ENCODE measurements at regions not wholly inside any gene's neighbourhood (a gene's known extent, or its start where the extent isn't known, plus 50 kb on each side); places are given as distances from the start of the nearest gene placed in this dataset.
A peak's percentile ranks its signal among the peaks of the same experiment; 100 is the strongest.

GRCh38 chr1:58879464-58879863 lies 95.6 kb upstream of the JUN start:
- TF ChIP-seq EZH2 (IDR thresholded peaks at IDR 0.05; ENCODE audit: insufficient read depth, low read length) (no peak), CTCF (IDR thresholded peaks at IDR 0.05; ENCODE audit: insufficient read depth, low read depth, low read length) (no peak)

GRCh38 chr1:58880592-58880991 lies 96.7 kb upstream of the JUN start:
- Histone ChIP-seq H3K9me3 (ENCODE audit: insufficient read depth, low read depth, low read length) (no peaks in the 10 kb centered on the region), H3K4me1 (ENCODE audit: insufficient read depth, low read length) (peaks cover 32% of the 10 kb centered on the region), H2AFZ (ENCODE audit: low read depth, low read length) (no peak overlapping the region), H4K20me1 (ENCODE audit: insufficient read depth, low read length) (no peaks in the 10 kb centered on the region), H3K27ac (ENCODE audit: low read depth, low read length) (no peak overlapping the region), H3K4me3 (ENCODE audit: insufficient read depth, low read depth, low read length) (no peak overlapping the region), H3K4me2 (ENCODE audit: low read length) (no peak overlapping the region), H3K9ac (ENCODE audit: low read length) (no peak overlapping the region), H3K79me2 (ENCODE audit: insufficient read depth, low read length) (no peaks in the 10 kb centered on the region), H3K36me3 (ENCODE audit: insufficient read depth, low read length) (no peaks in the 10 kb centered on the region), H3K27me3 (ENCODE audit: insufficient read depth, low read length) (no peaks in the 10 kb centered on the region)
- Mint-ChIP-seq H3K27me3 (ENCODE audit: low read depth, unreplicated experiment) (peaks cover 2% of the 10 kb centered on the region), H3K9me3 (ENCODE audit: unreplicated experiment) (peaks cover 1% of the 10 kb centered on the region), H3K36me3 (ENCODE audit: low read depth, unreplicated experiment) (no peaks in the 10 kb centered on the region), H3K4me3 (ENCODE audit: unreplicated experiment) (no peak overlapping the region), H3K27ac (ENCODE audit: unreplicated experiment) (peak overlapping the region; percentile 19), H3K4me1 (ENCODE audit: low read depth, unreplicated experiment) (peaks cover 31% of the 10 kb centered on the region)
- no peak for FAIRE-seq
- no peak for DNase-seq (ENCODE audit: low read depth)
- no peak for TF ChIP-seq EZH2 (IDR thresholded peaks at IDR 0.05; ENCODE audit: insufficient read depth, low read length)
- no peak for TF ChIP-seq CTCF (IDR thresholded peaks at IDR 0.05; ENCODE audit: insufficient read depth, low read depth, low read length)

More at GRCh38 chr1:58879464-58879863, 95.6 kb upstream of the JUN start:
- Mint-ChIP-seq H3K9me3 (ENCODE audit: unreplicated experiment) (peaks cover 1% of the 10 kb centered on the region), H3K4me3 (ENCODE audit: unreplicated experiment) (no peak overlapping the region), H3K36me3 (ENCODE audit: low read depth, unreplicated experiment) (no peaks in the 10 kb centered on the region), H3K4me1 (ENCODE audit: low read depth, unreplicated experiment) (peaks cover 31% of the 10 kb centered on the region), H3K27me3 (ENCODE audit: low read depth, unreplicated experiment) (peaks cover 2% of the 10 kb centered on the region), H3K27ac (ENCODE audit: unreplicated experiment) (no peak overlapping the region)
- no peaks in the 10 kb centered on the region for H3K9me3 ChIP-seq (ENCODE audit: insufficient read depth, low read depth, low read length)
- no peaks in the 10 kb centered on the region for H3K79me2 ChIP-seq (ENCODE audit: insufficient read depth, low read length)
- no peak overlapping the region for H3K27ac ChIP-seq (ENCODE audit: low read depth, low read length)
- H3K4me1 ChIP-seq (ENCODE audit: insufficient read depth, low read length): peaks cover 32% of the 10 kb centered on the region
- no peak overlapping the region for H2AFZ ChIP-seq (ENCODE audit: low read depth, low read length)
- no peaks in the 10 kb centered on the region for H3K36me3 ChIP-seq (ENCODE audit: insufficient read depth, low read length)
- H3K4me3 ChIP-seq (ENCODE audit: insufficient read depth, low read depth, low read length): no peak overlapping the region
- peak; percentile 27 for DNase-seq (ENCODE audit: low read depth)
- no peak for FAIRE-seq
- H3K9ac ChIP-seq (ENCODE audit: low read length): no peak overlapping the region
- H3K27me3 ChIP-seq (ENCODE audit: insufficient read depth, low read length): no peaks in the 10 kb centered on the region
- no peaks in the 10 kb centered on the region for H4K20me1 ChIP-seq (ENCODE audit: insufficient read depth, low read length)
- no peak overlapping the region for H3K4me2 ChIP-seq (ENCODE audit: low read length)

GRCh38 chr1:58881471-58881994 lies 97.7 kb upstream of the JUN start:
- Histone ChIP-seq H3K4me3 (ENCODE audit: insufficient read depth, low read depth, low read length) (no peak overlapping the region), H4K20me1 (ENCODE audit: insufficient read depth, low read length) (no peaks in the 10 kb centered on the region), H3K4me2 (ENCODE audit: low read length) (no peak overlapping the region), H3K9ac (ENCODE audit: low read length) (no peak overlapping the region), H3K9me3 (ENCODE audit: insufficient read depth, low read depth, low read length) (no peaks in the 10 kb centered on the region), H3K4me1 (ENCODE audit: insufficient read depth, low read length) (peaks cover 42% of the 10 kb centered on the region), H3K36me3 (ENCODE audit: insufficient read depth, low read length) (no peaks in the 10 kb centered on the region), H2AFZ (ENCODE audit: low read depth, low read length) (no peak overlapping the region), H3K27me3 (ENCODE audit: insufficient read depth, low read length) (no peaks in the 10 kb centered on the region), H3K79me2 (ENCODE audit: insufficient read depth, low read length) (no peaks in the 10 kb centered on the region), H3K27ac (ENCODE audit: low read depth, low read length) (no peak overlapping the region)
- Mint-ChIP-seq H3K9me3 (ENCODE audit: unreplicated experiment) (peaks cover 1% of the 10 kb centered on the region), H3K27ac (ENCODE audit: unreplicated experiment) (no peak overlapping the region), H3K4me3 (ENCODE audit: unreplicated experiment) (no peak overlapping the region), H3K4me1 (ENCODE audit: low read depth, unreplicated experiment) (peaks cover 36% of the 10 kb centered on the region), H3K27me3 (ENCODE audit: low read depth, unreplicated experiment) (peaks cover 2% of the 10 kb centered on the region), H3K36me3 (ENCODE audit: low read depth, unreplicated experiment) (no peaks in the 10 kb centered on the region)
- TF ChIP-seq CTCF (IDR thresholded peaks at IDR 0.05; ENCODE audit: insufficient read depth, low read depth, low read length): no peak
- TF ChIP-seq EZH2 (IDR thresholded peaks at IDR 0.05; ENCODE audit: insufficient read depth, low read length): no peak
- peak; percentile 52 for DNase-seq (ENCODE audit: low read depth)
- FAIRE-seq: no peak

All from astrocyte (in vitro differentiated cells and primary cell).